Stimulated activated naive CD8-positive, alpha-beta T cell treated with anti-CD3 and anti-CD28 coated beads, Interleukin-15, Interleukin-2, amounts not matched to agents 100 ng/mL and 50 ng/mL, for 24 hours (primary cell): ENCODE measurements at regions not wholly inside any gene's neighbourhood (a gene's known extent, or its start where the extent isn't known, plus 50 kb on each side); places are given as distances from the start of the nearest gene placed in this dataset.
"Not testable (repeated sequence)": the region's sequence is repeated elsewhere in the genome, so short reads cannot be mapped to it uniquely, and the experiment has no call there.

Experiments used
- H3K27ac Mint-ChIP-seq: one replicate; pipeline ENCODE4 v1.8.0; 2021; ENCODE audit warnings: mild to moderate bottlenecking, mixed read lengths
- H3K27me3 Mint-ChIP-seq: one replicate; pipeline ENCODE4 v1.8.0; 2021; ENCODE audit warnings: mixed read lengths
- H3K36me3 Mint-ChIP-seq: one replicate; pipeline ENCODE4 v1.8.0; 2021; ENCODE audit warnings: low read depth, mixed read lengths
- H3K4me1 Mint-ChIP-seq: one replicate; pipeline ENCODE4 v1.8.0; 2021; ENCODE audit warnings: low read depth, mixed read lengths
- H3K4me3 Mint-ChIP-seq: one replicate; pipeline ENCODE4 v1.8.0; 2021; ENCODE audit warnings: mild to moderate bottlenecking, mixed read lengths
- H3K9me3 Mint-ChIP-seq: one replicate; pipeline ENCODE4 v1.8.0; 2021; ENCODE audit warnings: mixed read lengths

- H3K4me3 Mint-ChIP-seq, result no peak overlapping the region
Measured at GRCh38 chr20:11162026-11162775, 488.4 kb upstream of the JAG1 start.

GRCh38 chr20:11165789-11166188 is 492.0 kb upstream of the JAG1 start:
- H3K27me3 Mint-ChIP-seq, result peaks cover 4% of the 10 kb centered on the region
- no peaks in the 10 kb centered on the region for H3K9me3 Mint-ChIP-seq
- no peak overlapping the region for H3K27ac Mint-ChIP-seq
- no peak overlapping the region for H3K4me3 Mint-ChIP-seq
- H3K36me3 Mint-ChIP-seq, result no peaks in the 10 kb centered on the region
- H3K4me1 Mint-ChIP-seq, result no peaks in the 10 kb centered on the region

More at GRCh38 chr20:11162026-11162775, 488.4 kb upstream of the JAG1 start:
- H3K27me3 Mint-ChIP-seq, result no peaks in the 10 kb centered on the region
- peaks cover 2% of the 10 kb centered on the region for H3K9me3 Mint-ChIP-seq
- no peak overlapping the region for H3K27ac Mint-ChIP-seq
- no peaks in the 10 kb centered on the region for H3K36me3 Mint-ChIP-seq
- no peaks in the 10 kb centered on the region for H3K4me1 Mint-ChIP-seq

- Mint-ChIP-seq H3K9me3 (no peaks in the 10 kb centered on the region), H3K27me3 (peaks cover 4% of the 10 kb centered on the region), H3K27ac (no peak overlapping the region), H3K4me3 (no peak overlapping the region), H3K4me1 (no peaks in the 10 kb centered on the region), H3K36me3 (no peaks in the 10 kb centered on the region)
Measured at GRCh38 chr20:11166712-11167111, 492.9 kb upstream of the JAG1 start.

- Mint-ChIP-seq H3K9me3 (no peaks in the 10 kb centered on the region), H3K36me3 (no peaks in the 10 kb centered on the region), H3K27me3 (peaks cover 4% of the 10 kb centered on the region), H3K4me1 (no peaks in the 10 kb centered on the region), H3K4me3 (no peak overlapping the region), H3K27ac (no peak overlapping the region)
Measured at GRCh38 chr20:11168026-11168425, 494.2 kb upstream of the JAG1 start.

- Mint-ChIP-seq H3K27me3 (peaks cover 4% of the 10 kb centered on the region), H3K4me1 (no peaks in the 10 kb centered on the region), H3K9me3 (no peaks in the 10 kb centered on the region), H3K4me3 (no peak overlapping the region), H3K27ac (no peak overlapping the region), H3K36me3 (no peaks in the 10 kb centered on the region)
Measured at GRCh38 chr20:11170025-11170424, 496.2 kb upstream of the JAG1 start.

GRCh38 chr20:11170565-11170964 is 496.8 kb upstream of the JAG1 start:
- Mint-ChIP-seq H3K4me3 (no peak overlapping the region), H3K27ac (no peak overlapping the region), H3K4me1 (no peaks in the 10 kb centered on the region), H3K9me3 (no peaks in the 10 kb centered on the region), H3K36me3 (no peaks in the 10 kb centered on the region), H3K27me3 (peaks cover 4% of the 10 kb centered on the region)

GRCh38 chr20:11172881-11173280 is 499.1 kb upstream of the JAG1 start:
- no peak overlapping the region for H3K4me3 Mint-ChIP-seq
- H3K9me3 Mint-ChIP-seq, result no peaks in the 10 kb centered on the region
- H3K27ac Mint-ChIP-seq, result no peak overlapping the region
- H3K4me1 Mint-ChIP-seq, result no peaks in the 10 kb centered on the region
- no peaks in the 10 kb centered on the region for H3K36me3 Mint-ChIP-seq
- H3K27me3 Mint-ChIP-seq, result peaks cover 4% of the 10 kb centered on the region

GRCh38 chr20:11173916-11174315 is 500.1 kb upstream of the JAG1 start:
- no peaks in the 10 kb centered on the region for H3K36me3 Mint-ChIP-seq
- H3K4me1 Mint-ChIP-seq, result no peaks in the 10 kb centered on the region
- no peaks in the 10 kb centered on the region for H3K9me3 Mint-ChIP-seq
- peaks cover 4% of the 10 kb centered on the region for H3K27me3 Mint-ChIP-seq
- H3K4me3 Mint-ChIP-seq, result no peak overlapping the region
- no peak overlapping the region for H3K27ac Mint-ChIP-seq

- no peaks in the 10 kb centered on the region for H3K9me3 Mint-ChIP-seq
- H3K27ac Mint-ChIP-seq, result no peak overlapping the region
- H3K4me1 Mint-ChIP-seq, result no peaks in the 10 kb centered on the region
- H3K4me3 Mint-ChIP-seq, result no peak overlapping the region
- no peaks in the 10 kb centered on the region for H3K36me3 Mint-ChIP-seq
- H3K27me3 Mint-ChIP-seq, result peaks cover 4% of the 10 kb centered on the region
Measured at GRCh38 chr20:11174861-11175260, 501.1 kb upstream of the JAG1 start.

GRCh38 chr20:11176431-11176830 is 502.6 kb upstream of the JAG1 start:
- Mint-ChIP-seq H3K9me3 (no peaks in the 10 kb centered on the region), H3K4me1 (no peaks in the 10 kb centered on the region), H3K27ac (no peak overlapping the region), H3K4me3 (no peak overlapping the region), H3K27me3 (no peaks in the 10 kb centered on the region), H3K36me3 (no peaks in the 10 kb centered on the region)

- Mint-ChIP-seq H3K9me3 (peaks cover 5% of the 10 kb centered on the region), H3K36me3 (no peaks in the 10 kb centered on the region), H3K27me3 (no peaks in the 10 kb centered on the region), H3K4me1 (no peaks in the 10 kb centered on the region), H3K4me3 (no peak overlapping the region), H3K27ac (no peak overlapping the region)
Measured at GRCh38 chr20:11178946-11179654, 505.3 kb upstream of the JAG1 start.

- H3K27ac Mint-ChIP-seq, result no peak overlapping the region
- peaks cover 15% of the 10 kb centered on the region for H3K9me3 Mint-ChIP-seq
- no peaks in the 10 kb centered on the region for H3K27me3 Mint-ChIP-seq
- no peaks in the 10 kb centered on the region for H3K36me3 Mint-ChIP-seq
- H3K4me1 Mint-ChIP-seq, result no peaks in the 10 kb centered on the region
- no peak overlapping the region for H3K4me3 Mint-ChIP-seq
Measured at GRCh38 chr20:11180186-11180585, 506.4 kb upstream of the JAG1 start.

GRCh38 chr20:11181129-11181528 is 507.3 kb upstream of the JAG1 start:
- H3K27ac Mint-ChIP-seq, H3K36me3 Mint-ChIP-seq, H3K4me1 Mint-ChIP-seq, H3K27me3 Mint-ChIP-seq, H3K4me3 Mint-ChIP-seq: not testable (repeated sequence)
- H3K9me3 Mint-ChIP-seq, result peaks cover 18% of the 10 kb centered on the region

GRCh38 chr20:11181966-11182365 is 508.2 kb upstream of the JAG1 start:
- H3K4me1 Mint-ChIP-seq, result no peaks in the 10 kb centered on the region
- no peak overlapping the region for H3K27ac Mint-ChIP-seq
- H3K9me3 Mint-ChIP-seq, result peaks cover 18% of the 10 kb centered on the region
- H3K36me3 Mint-ChIP-seq, result no peaks in the 10 kb centered on the region
- no peak overlapping the region for H3K4me3 Mint-ChIP-seq
- H3K27me3 Mint-ChIP-seq, result no peaks in the 10 kb centered on the region

- no peak overlapping the region for H3K4me3 Mint-ChIP-seq
- H3K27ac Mint-ChIP-seq, result no peak overlapping the region
- H3K27me3 Mint-ChIP-seq, result no peaks in the 10 kb centered on the region
- no peaks in the 10 kb centered on the region for H3K36me3 Mint-ChIP-seq
- H3K4me1 Mint-ChIP-seq, result no peaks in the 10 kb centered on the region
- H3K9me3 Mint-ChIP-seq, result peaks cover 18% of the 10 kb centered on the region
Measured at GRCh38 chr20:11182720-11183119, 508.9 kb upstream of the JAG1 start.
